Fibroblast of skin of abdomen (primary cell): ENCODE measurements at regions not wholly inside any gene's neighbourhood (a gene's known extent, or its start where the extent isn't known, plus 50 kb on each side); places are given as distances from the start of the nearest gene placed in this dataset.
A peak's percentile ranks its signal among the peaks of the same experiment; 100 is the strongest.
"Not testable (repeated sequence)": the region's sequence is repeated elsewhere in the genome, so short reads cannot be mapped to it uniquely, and the experiment has no call there.

Experiments used
- DNase-seq: peaks from one replicate; pipeline ENCODE4 v3.0.0-alpha.2; 2013

DNA sequence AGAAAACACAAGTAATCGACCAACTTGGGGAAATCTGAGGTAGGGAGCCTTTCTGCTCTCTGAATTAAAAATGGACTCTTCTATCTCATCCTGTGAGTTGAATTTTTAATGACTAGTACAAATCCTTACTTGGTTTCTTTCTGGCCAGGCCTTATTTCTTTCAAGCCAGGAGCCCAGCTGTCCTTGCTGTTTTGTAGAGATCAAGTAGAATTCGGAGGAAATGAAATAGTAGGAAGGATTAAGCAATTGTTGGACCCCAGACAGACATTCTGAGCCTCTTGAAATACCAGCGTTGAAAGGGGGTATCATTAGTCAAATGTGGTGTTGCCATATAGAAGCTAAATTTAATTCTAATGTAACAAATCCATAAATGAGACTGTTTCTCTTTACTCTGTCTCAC lies 53.7 kb upstream of the SMIM15 start:
- no peak for DNase-seq

DNA sequence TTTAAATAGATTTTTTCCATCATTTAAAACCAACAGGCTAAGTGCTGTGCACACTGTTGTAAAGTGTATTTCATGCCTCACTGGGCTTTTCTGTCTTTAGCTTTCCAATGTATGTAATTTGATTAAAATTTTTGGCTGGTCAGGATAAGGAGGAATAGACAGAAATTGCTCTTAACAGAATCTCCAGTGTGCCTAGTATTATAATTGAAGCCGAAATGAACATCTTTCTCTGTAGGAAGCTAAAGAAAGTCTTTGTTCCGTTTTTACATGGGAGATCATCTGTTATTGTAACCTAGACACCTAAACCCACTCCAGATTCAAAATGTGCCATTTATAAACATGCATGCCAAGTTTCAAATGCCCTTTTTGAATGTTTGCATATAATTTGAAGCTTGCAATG lies 54.5 kb upstream of the SMIM15 start:
- no peak for DNase-seq

DNA sequence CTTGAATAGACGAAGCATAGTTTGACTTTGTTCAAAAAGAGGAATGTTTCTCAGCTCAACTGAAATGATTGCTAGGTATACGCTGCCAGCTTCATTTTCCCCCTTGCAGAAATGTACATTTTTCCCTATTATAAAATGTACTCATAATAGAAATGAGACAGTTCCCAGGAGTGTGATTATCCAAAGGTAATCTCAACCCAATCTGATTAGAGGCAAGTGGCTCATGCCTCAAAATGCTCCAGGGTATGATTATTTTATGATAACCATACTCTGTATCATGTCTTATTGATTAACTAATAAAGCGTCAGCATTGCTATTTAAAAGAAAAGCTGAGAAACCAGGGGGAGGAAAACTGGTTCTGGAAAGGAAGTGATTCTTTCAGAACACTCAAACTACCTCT lies 54.9 kb upstream of the SMIM15 start:
- no peak for DNase-seq

DNA sequence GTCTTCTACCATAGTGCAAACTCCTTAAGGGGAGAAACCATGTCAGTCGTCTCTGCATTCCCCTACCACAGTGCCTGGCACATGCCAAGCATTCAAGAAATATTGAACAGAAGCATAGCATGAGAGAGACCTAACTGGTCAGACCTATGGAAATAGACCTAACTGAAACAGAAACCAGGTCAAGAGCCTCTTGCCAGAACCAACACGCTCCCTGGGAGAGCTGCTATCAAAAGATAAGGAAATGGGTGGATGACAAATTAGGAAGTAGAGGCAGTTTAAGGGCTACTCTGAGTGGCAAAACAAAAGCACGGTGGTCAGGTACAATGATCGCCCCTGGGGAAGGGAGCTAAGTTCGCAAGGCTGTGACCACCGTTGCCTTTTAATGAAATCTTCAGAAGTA lies 66.0 kb upstream of the SMIM15 start:
- DNase-seq: no peak

DNA sequence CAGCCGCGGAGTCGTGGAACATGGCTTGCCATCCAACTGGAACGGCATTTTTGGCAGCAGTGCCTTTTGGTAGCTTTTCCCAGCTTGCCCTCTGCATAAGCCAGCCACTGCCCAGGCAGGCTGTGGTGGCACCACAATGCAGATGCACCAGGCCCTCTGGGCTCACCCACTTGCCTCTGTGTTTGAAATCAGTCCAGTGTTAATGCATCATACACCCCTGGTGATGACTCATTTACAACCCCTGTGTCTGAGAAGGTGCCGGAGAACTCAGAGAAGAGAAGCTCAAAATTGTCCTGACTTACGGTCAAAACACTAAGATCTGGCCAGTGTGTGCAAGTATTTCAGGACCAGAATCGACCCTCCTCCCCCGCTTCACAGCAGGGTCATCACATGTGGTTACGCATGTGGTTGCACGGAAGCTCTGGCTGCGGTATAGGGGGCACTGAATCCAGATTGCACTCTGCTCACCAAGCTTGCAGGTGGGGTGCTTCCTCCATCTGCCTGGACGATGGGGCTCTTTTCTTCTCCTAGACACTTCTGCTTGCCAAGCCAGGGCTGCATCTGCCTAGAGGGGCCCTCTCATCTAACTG lies 66.5 kb upstream of the SMIM15 start:
- DNase-seq: peak; percentile 28

DNA sequence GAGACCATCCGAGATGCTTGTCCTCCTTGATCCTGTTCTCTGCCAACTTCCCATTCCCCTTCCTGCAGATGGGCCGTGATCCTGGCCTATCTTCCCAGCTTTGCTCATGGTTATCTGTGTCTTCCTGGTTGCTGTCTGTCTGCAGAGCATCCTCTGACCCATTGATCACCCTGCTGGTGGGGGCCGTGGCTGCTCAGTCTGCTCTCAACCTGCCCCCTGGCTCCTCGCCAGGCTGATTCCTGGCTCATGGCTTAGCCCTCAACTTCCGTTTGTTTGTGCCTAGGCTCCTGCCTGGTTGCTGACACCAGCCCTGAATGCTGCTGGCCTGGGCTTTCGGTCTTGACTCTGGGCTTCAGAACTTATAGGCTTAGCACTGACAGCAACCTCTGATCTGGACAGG lies 67.1 kb upstream of the SMIM15 start:
- DNase-seq: no peak

DNA sequence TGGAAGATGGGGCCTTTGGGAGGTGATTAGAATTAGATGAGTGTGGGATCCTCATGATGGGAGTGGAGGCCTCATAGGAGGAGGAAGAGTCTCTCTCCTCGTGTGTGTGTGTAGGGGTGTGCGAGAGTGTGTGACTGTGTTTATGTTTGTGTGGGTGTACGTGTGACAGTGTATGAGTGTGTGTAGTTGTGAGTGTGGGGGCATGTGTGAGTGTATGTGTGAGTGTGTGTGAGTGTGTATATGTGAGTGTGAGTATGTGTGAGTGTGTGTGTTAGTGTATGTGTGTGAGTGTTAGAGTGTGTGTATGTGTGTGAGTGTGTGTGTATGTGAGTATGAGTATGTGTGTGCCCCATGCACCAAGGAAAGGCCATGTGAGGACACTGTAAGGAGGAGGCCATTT lies 68.2 kb upstream of the SMIM15 start:
- no peak for DNase-seq

DNA sequence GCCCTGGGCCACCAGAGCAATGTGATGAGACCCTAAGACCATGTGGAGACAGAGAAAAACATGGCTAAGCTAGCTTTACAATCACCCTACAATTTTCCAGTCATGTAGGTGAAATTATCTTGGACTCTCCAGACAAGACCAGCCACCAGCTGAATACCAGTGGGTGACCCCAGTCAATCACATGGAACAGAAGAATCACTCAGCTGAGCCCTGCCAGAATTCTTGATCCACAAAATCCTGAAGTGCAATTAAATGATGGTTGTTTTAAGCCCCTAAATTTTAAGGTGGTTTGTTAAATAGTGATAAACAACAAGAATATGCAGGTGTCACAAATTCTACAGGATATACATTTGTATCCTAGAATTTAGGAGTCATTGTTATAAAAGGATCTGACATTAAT lies 69.5 kb upstream of the SMIM15 start:
- DNase-seq: no peak

DNA sequence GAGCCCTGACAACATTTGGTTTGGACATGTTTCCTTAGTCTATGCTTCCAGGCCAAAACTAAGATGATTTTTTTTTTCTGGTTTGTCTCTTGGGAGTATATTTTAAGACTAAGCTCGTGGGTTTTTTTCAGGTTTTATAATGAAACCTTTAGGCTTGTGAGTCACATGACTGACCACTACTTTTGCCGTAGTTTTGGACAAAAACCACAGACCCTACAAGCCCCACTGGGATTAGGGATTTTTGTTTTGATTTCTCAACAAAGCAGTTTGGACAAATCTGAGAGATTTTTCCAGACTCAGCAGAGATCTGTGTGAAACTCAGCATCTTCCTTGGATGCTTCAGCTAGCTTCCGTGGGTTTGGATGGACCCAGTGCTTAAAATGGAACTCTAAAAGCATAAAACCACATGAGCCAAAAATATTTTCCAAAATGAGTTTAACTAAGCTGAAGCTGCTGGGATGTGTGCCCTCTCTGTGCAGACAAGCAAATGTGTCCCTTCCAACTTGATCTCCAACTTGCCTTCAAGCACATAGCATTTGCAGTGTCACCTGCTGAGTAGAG lies 70.3 kb upstream of the SMIM15 start:
- DNase-seq: peak; percentile 25

DNA sequence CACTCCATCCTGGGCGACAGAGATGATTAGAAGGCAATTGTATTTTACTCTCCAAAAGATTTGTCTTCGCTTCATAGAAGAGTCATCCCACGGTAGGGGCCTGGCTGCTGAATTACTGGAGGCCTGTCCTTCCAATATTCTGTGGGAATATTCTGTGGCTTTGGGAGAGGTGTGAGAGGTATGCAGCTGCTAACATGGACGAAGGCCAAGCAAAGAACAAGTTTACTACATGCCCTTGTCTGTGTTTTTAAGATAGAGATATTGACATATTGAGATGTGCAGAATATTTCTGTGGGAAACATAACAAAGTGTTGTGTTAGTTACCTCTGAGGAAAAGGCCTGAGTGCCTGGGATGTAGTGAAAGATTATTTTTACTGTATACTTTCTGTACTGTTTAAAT lies 71.8 kb upstream of the SMIM15 start:
- DNase-seq: no peak

DNA sequence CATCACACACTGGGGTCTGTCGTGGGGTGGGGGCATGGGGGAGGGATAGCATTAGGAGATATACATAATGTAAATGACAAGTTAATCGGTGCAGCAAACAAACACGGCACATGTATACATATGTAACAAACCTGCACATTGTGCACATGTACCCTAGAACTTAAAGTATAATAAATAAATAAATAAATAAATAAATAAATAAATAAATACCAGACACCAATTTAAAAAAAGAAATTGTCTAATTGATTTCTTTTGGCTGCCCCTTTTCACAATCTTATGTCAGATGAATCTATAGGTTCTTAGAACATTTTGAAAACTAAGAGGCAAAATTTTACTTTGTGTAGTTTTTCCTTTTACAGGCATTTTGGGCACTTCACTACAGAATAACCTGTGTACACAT lies 74.4 kb upstream of the SMIM15 start:
- not testable (repeated sequence) for DNase-seq

DNA sequence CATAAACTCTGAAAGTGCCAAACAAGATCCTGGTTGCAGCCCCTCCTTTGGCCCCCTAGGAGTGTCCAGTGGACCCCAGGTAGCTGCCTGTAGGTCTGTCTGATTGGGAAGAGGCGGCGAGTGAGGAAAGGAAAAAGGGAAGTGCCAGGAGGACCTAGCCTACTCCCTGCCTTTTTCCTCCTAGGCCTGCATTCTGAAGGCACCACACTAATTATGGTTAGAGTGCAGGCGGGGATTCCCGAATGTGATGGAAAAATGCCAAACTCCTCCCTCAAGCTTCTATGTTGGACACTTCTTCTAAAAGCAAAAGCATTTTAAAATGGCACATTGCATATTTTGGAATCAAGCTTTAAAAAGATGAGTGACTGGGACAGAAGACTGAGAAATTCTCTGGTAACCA lies 83.2 kb upstream of the SMIM15 start:
- peak; percentile 35 for DNase-seq

DNA sequence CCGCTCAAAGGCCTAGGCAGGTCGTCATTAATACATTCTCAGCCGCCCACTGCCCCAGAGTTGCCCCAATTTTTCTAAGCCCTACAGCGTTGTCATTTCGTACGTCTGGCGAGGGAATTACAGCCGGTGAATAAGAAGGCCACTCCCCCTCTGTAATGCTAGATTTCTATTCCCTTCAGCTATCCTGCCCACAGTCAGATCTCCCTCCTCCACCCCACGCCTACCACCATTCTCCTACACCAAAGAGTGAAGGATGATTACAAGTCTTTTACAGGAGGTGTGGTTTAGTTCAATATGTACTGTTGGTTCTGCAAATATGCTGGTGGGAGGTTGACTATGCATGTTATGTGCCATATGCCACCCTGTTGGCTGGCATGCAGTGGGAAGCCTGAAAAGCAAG lies 83.7 kb upstream of the SMIM15 start:
- no peak for DNase-seq

DNA sequence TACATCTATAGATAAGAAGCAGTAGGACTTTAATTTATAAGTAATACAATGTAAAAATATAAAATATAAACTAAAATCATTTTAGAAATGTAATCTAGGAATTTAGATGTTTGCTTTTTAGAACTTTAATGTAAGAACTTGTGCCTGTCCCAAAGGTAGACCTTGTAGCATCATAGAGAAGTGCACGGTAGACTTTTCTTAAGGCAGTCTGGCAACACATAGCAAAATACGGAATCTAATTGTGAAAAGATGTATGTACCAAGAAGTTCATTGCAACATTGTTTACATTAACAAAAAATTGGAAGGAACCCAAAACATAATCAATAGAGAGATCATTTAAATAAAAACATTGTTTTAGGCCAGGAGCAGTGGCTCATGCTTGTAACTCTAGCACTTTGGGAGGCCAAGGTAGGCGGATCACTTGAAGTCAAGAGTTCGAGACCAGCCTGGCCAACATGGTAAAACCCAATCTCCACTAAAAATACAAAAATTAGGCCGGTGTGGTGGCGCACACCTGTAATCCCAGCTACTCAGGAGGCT lies 84.6 kb upstream of the SMIM15 start:
- DNase-seq: no peak

DNA sequence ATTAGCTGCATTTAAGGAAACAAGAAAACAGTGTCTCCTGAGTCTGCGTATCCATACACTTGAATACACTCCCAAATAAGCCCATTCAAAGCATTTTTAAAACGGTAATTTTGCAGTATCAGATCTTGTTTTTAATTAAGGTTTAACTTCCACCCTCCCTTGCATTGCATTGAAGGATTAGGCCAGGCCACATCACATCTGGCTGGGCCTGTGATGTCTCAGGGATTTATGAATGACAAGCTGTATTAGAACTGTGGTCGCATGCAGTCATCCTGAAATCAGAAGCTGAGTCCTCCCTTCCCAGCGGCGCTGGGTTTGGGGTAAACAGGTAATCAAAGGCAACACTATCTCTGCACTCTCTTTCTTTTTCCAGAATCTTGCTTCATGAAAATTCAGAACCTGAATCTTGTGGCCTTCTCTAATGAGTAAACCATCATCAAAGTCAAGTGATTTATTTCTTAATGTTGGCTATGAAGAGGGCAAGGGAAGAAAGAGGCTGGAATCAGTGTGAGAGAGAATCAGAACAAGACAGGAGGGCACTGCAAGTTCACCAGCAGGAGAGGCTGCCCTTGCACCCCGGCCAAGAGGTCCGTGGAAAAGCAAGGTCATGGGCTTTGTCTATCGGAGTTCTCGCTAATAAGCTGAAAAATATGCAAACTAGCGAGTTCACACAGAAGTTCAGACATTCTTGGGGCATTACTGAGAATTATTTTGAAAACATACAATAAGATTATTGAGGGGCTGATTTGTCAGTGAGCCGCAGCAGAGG lies 80.0 kb upstream of the ZSWIM6 start:
- DNase-seq: no peak

DNA sequence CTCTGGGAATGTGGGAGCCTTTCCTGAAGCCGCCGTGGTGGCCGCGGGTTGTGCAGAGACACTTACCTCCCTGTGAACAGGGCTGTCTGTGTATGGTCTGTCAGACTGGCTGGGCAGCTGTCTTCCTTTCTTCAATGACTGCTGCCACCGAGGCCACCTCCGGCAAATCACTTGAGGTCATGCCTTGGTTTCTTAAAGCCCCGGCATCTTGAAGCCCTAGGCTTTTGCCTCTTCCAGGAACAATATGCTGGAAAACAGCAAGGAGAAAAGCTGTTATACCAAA lies 79.5 kb upstream of the ZSWIM6 start:
- no peak for DNase-seq

DNA sequence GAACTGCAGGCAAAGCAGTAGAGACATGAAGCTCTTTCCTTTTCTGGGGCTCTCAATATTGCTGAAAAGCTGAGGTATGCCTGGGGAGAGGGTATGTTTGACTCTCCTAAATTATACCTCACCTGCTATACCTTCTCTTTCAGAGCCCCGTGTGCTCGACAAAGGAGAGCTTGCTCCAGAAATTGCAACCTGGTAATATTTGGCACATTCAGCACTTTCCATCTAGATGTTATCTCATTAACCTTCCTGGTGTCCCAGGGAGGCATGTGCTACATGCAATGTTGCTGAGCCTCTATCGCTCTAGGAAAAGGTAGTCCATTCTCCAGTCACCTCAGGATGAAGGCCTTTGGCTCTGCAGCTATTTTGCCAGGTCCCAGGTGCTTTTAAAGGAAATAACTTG lies 78.5 kb upstream of the ZSWIM6 start:
- DNase-seq: no peak

DNA sequence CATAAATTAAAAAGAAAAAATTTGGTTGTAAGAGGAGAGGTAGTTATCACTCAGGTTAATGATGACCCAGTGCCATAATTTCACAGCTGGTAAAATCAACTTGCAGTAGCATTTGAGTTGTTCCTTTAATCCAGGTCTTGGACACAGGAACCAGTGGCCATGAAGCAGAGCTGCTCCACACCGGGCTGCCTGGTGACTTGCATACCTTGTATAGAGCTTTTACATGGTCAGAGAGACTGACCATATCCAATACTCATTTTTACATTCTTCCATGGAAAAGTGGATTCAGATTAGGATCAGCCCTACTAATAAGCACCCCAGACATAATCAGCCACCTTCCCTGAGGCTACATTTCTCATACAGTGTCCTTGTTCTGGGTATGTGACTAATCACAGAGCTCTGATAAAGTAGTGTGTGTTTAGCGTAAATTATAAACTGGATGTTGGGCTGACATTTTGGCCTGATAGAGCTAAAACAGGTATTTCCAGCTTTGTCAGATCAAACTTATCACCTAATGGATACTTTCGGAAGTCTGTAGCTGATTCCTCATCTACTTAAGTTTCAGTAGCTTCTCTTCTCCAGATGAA lies 77.0 kb upstream of the ZSWIM6 start:
- no peak for DNase-seq

DNA sequence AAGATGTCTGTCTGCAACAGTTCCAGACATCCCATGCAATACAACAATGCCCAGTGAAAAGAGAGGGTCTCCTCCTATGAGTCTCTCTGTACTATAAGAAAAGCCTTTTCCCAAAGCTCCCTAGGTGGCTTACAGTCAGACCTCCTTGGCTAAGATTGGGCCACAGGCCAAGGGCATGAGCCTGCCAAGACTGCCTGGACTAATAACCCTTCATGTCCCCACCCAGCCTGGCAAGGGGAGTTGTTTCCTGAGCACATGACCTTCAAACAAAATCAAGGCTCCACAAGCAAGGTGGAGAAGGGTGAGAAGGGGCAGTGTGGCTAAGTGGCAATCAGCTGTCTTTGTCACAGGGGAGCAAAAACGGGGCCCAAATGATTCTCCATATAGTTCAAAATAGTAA lies 75.6 kb upstream of the ZSWIM6 start:
- DNase-seq: no peak

DNA sequence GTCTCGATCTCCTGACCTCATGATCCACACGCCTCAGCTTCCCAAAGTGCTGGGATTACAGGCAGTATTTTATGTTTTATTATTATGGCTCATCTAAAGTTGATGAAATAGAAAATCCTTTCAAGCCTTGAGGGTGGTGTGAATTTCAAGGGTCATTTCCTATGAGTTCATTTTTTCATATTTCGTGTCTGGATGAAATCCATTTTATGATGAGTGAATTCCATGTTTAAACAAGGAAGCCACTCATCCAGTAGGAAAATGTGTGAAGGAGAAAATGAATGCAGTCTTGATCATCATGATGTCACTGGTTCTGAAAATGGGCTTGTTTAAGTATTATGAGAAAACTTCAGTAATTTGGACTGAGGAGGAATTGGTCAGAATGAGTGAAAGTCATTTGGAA lies 74.6 kb upstream of the ZSWIM6 start:
- DNase-seq: no peak

DNA sequence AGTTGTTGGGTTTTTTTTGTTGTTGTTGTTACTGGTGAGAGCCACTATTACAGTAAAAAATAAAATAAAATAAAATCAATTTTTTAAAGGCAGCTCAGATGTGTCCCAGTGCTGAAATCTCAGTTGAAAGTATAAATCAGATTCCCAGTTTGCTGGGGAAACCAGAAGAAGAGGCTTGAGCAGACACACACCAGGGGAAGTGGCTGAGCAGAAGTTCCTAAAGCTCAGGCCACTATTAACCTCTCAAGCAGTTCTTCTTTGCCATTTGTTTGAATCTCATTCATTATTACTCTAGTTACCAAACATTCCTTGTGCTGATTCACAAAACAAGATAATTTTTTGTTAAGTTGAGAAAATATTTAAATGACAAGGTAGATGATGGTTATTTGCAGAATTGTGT lies 70.9 kb upstream of the ZSWIM6 start:
- no peak for DNase-seq

DNA sequence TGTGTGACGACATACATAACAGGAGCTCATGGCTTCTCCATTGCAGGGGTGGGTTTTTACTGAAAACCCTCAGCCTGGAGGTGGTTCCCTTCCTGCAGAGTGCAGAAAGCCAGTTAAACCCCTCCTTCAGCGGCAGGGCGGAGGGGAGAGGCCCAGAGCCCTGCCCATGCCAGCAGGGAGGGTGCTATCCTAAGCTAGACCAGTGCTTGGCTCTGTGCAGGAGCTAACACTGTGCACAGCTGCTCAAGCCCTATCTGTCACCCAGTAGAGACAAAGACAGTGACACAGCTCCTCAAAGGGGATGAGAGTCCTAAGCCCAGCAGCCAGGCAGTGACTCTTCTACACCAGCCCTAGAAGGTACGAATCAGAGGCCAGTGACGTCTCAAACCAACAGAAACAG lies 70.0 kb upstream of the ZSWIM6 start:
- DNase-seq: no peak

DNA sequence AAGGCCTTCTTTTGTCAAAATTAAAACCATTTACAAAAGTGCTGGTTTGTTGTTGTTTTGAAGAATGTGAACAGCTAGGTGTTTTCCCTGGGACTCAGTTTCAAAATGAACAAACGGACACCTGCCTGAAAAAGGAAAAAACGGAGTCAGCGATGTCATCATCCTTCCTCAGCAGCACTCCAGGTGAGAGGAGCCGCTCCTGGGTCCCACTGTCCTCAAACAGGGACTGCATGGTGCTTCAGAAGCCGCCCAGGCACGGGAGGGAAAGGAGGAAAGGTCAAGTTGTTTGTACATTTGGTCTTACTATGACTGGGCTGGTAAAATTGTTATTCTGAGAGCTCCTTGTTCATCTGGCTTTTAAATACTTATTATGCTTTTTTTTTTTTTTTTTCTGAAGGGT lies 69.0 kb upstream of the ZSWIM6 start:
- no peak for DNase-seq
